ENCODE measurements at regions not wholly inside any gene's neighbourhood (a gene's known extent, or its start where the extent isn't known, plus 50 kb on each side); places are given as distances from the start of the nearest gene placed in this dataset.

DNA sequence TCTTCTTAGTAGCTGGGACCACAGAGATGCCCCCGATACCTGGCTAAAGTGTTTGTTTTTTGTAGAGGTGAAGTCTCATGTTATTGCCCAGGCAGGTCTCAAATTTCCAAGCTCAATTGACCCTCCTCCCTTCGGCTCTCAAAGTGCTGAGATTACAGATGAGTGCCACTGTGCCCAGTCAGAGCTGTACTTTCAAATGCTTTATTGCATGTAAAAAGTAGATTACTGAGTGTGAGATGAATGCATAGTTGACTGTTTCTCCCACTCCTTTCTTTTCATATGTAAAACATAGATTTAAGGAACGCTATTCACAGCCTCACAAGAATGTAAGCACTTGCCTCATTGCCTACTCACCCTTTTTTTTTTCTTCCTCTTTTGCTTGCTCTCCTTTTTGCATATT, 984.4 kb upstream of the PABPC4L start:
- ChIA-PET CTCF (no interaction called here), POLR2A (no interaction called here)
- Histone ChIP-seq H3K4me3 (no peak overlapping the region), H3K4me2 (no peak overlapping the region), H3K4me1 (no peaks in the 10 kb centered on the region), H3K27ac (no peak overlapping the region), H3K9me3 (no peaks in the 10 kb centered on the region)
- DNase-seq (ENCODE audit: low read depth in 1 of 2, low spot score in 1 of 2) (no peak), ATAC-seq (no peak), FAIRE-seq (no peak)
- 38% methylated on average over 3 of the region's 3 CpGs for WGBS (ENCODE audit: missing lambda C conversion rate)
- no peak for TF ChIP-seq RFX5 (IDR thresholded peaks at IDR 0.05)
- TF ChIP-seq HDAC2 (IDR thresholded peaks at IDR 0.05) = no peak
- no peak for TF ChIP-seq CHD4 (IDR thresholded peaks at IDR 0.05; ENCODE audit: borderline replicate concordance)
- TF ChIP-seq, protein P1, sequence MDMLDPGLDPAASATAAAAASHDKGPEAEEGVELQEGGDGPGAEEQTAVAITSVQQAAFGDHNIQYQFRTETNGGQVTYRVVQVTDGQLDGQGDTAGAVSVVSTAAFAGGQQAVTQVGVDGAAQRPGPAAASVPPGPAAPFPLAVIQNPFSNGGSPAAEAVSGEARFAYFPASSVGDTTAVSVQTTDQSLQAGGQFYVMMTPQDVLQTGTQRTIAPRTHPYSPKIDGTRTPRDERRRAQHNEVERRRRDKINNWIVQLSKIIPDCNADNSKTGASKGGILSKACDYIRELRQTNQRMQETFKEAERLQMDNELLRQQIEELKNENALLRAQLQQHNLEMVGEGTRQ (IDR thresholded peaks at IDR 0.05) = no peak
- TF ChIP-seq NPAS2 (CRISPR knock-in tag; IDR thresholded peaks at IDR 0.05; ENCODE audit: borderline replicate concordance) = no peak
- no peak for TF ChIP-seq CHD2 (IDR thresholded peaks at IDR 0.05; ENCODE audit: low read length, partially characterized antibody)
- TF ChIP-seq EHMT2 (IDR thresholded peaks at IDR 0.05; ENCODE audit: low read depth) = no peak
- TF ChIP-seq EHF (CRISPR knock-in tag; IDR thresholded peaks at IDR 0.05) = no peak
- TF ChIP-seq PBX3 (IDR thresholded peaks at IDR 0.05) = no peak
- TF ChIP-seq, protein P2, sequence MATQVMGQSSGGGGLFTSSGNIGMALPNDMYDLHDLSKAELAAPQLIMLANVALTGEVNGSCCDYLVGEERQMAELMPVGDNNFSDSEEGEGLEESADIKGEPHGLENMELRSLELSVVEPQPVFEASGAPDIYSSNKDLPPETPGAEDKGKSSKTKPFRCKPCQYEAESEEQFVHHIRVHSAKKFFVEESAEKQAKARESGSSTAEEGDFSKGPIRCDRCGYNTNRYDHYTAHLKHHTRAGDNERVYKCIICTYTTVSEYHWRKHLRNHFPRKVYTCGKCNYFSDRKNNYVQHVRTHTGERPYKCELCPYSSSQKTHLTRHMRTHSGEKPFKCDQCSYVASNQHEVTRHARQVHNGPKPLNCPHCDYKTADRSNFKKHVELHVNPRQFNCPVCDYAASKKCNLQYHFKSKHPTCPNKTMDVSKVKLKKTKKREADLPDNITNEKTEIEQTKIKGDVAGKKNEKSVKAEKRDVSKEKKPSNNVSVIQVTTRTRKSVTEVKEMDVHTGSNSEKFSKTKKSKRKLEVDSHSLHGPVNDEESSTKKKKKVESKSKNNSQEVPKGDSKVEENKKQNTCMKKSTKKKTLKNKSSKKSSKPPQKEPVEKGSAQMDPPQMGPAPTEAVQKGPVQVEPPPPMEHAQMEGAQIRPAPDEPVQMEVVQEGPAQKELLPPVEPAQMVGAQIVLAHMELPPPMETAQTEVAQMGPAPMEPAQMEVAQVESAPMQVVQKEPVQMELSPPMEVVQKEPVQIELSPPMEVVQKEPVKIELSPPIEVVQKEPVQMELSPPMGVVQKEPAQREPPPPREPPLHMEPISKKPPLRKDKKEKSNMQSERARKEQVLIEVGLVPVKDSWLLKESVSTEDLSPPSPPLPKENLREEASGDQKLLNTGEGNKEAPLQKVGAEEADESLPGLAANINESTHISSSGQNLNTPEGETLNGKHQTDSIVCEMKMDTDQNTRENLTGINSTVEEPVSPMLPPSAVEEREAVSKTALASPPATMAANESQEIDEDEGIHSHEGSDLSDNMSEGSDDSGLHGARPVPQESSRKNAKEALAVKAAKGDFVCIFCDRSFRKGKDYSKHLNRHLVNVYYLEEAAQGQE (IDR thresholded peaks at IDR 0.05) = no peak
- no peak for TF ChIP-seq PHF8 (IDR thresholded peaks at IDR 0.05; ENCODE audit: borderline replicate concordance, low read depth)
- TF ChIP-seq ZFP36 (IDR thresholded peaks at IDR 0.05; ENCODE audit: borderline replicate concordance, partially characterized antibody) = no peak
- TF ChIP-seq, protein P3, sequence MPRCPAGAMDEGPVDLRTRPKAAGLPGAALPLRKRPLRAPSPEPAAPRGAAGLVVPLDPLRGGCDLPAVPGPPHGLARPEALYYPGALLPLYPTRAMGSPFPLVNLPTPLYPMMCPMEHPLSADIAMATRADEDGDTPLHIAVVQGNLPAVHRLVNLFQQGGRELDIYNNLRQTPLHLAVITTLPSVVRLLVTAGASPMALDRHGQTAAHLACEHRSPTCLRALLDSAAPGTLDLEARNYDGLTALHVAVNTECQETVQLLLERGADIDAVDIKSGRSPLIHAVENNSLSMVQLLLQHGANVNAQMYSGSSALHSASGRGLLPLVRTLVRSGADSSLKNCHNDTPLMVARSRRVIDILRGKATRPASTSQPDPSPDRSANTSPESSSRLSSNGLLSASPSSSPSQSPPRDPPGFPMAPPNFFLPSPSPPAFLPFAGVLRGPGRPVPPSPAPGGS (IDR thresholded peaks at IDR 0.05) = no peak
- no peak for TF ChIP-seq NR3C1 (IDR thresholded peaks at IDR 0.05)
- TF ChIP-seq KDM1A (IDR thresholded peaks at IDR 0.05; ENCODE audit: low read depth) = no peak
- no peak for TF ChIP-seq HMGXB4 (CRISPR knock-in tag; IDR thresholded peaks at IDR 0.05; ENCODE audit: borderline replicate concordance)
- no peak for TF ChIP-seq HOXA7 (CRISPR knock-in tag; IDR thresholded peaks at IDR 0.05)
- TF ChIP-seq HEYL (CRISPR knock-in tag; IDR thresholded peaks at IDR 0.05) = no peak

- H3K4me2 ChIP-seq = no peak overlapping the region
- no peak overlapping the region for H3K27ac ChIP-seq
- no peak overlapping the region for H3K4me3 ChIP-seq
- ChIA-PET CTCF (no interaction called here), POLR2A (no interaction called here)
- H3K4me1 ChIP-seq = no peaks in the 10 kb centered on the region
- 15% methylated on average over 4 of the region's 4 CpGs for WGBS (ENCODE audit: missing lambda C conversion rate)
- no peak for ATAC-seq
- no peak for FAIRE-seq
- no peak for DNase-seq (ENCODE audit: low read depth in 1 of 2, low spot score in 1 of 2)
- no peaks in the 10 kb centered on the region for H3K9me3 ChIP-seq
- no peak for TF ChIP-seq KDM1A (IDR thresholded peaks at IDR 0.05; ENCODE audit: low read depth)
- TF ChIP-seq MAZ (IDR thresholded peaks at IDR 0.05; ENCODE audit: borderline replicate concordance, low read depth, low read length) = no peak
- no peak for TF ChIP-seq CHD4 (IDR thresholded peaks at IDR 0.05; ENCODE audit: borderline replicate concordance)
- TF ChIP-seq HOXB5 (CRISPR knock-in tag; IDR thresholded peaks at IDR 0.05) = no peak
- no peak for TF ChIP-seq KDM5A (IDR thresholded peaks at IDR 0.05)
- no peak for TF ChIP-seq HDAC2 (IDR thresholded peaks at IDR 0.05)
- no peak for TF ChIP-seq NPAS2 (CRISPR knock-in tag; IDR thresholded peaks at IDR 0.05; ENCODE audit: borderline replicate concordance)
- TF ChIP-seq, protein P4, sequence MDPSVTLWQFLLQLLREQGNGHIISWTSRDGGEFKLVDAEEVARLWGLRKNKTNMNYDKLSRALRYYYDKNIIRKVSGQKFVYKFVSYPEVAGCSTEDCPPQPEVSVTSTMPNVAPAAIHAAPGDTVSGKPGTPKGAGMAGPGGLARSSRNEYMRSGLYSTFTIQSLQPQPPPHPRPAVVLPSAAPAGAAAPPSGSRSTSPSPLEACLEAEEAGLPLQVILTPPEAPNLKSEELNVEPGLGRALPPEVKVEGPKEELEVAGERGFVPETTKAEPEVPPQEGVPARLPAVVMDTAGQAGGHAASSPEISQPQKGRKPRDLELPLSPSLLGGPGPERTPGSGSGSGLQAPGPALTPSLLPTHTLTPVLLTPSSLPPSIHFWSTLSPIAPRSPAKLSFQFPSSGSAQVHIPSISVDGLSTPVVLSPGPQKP (IDR thresholded peaks at IDR 0.05; ENCODE audit: low read depth, low read length) = no peak
- TF ChIP-seq RAD21 (conservative IDR thresholded peaks at IDR 0.05 in 1 of 2, IDR thresholded peaks at IDR 0.05 in 1 of 2) = no peak
- TF ChIP-seq ESRRA (IDR thresholded peaks at IDR 0.05; ENCODE audit: borderline replicate concordance, low read length) = no peak
- TF ChIP-seq, protein P1 (IDR thresholded peaks at IDR 0.05) = no peak
- TF ChIP-seq EP300 (IDR thresholded peaks at IDR 0.05) = no peak
- no peak for TF ChIP-seq FOSB (CRISPR knock-in tag; IDR thresholded peaks at IDR 0.05)
Measured at GRCh38 chr4:135185256-135185655, 983.7 kb upstream of the PABPC4L start.

Measured in A549 (cell line).